SH-SY5Y (cell line): ENCODE measurements at regions not wholly inside any gene's neighbourhood (a gene's known extent, or its start where the extent isn't known, plus 50 kb on each side); places are given as distances from the start of the nearest gene placed in this dataset.

ENCODE experiments used
- GATA2 ChIP-seq: IDR thresholded peaks from 2 replicates; pipeline ENCODE4 v1.6.1; 2011; ENCODE audit warnings: mild to moderate bottlenecking, low read depth, low read length
- GATA3 ChIP-seq: IDR thresholded peaks from 2 replicates; pipeline ENCODE4 v1.6.1; 2011; ENCODE audit warnings: low read depth, mild to moderate bottlenecking, low read length, moderate library complexity

- TF ChIP-seq GATA3 (no peak), GATA2 (no peak)
Measured at GRCh38 chr21:20486303-20486702, 511.9 kb upstream of the NCAM2 start.

DNA sequence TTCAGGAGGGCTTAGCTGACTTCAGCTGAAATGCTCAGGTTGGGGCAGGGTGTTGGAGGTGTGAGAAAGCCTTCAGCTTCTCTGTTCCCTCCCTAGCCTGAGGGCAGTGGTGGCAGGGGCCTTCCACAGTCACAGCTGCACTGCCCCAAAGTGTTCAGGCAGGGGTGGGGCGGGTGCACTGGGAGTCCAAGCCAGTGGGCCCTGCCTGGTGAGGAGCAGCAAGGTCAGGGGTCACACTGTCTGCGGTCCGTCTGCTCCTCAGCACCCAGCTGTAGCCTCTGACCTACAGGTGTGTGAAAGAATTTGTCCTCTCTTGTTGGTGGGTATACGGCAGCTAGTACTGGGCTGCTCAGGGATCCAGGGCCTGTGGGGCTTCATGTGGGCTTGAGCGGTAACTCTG lies 490.4 kb upstream of the NCAM2 start:
- TF ChIP-seq GATA3 (no peak), GATA2 (no peak)

- TF ChIP-seq GATA3 (no peak), GATA2 (no peak)
Measured at GRCh38 chr21:20511216-20511880, 486.9 kb upstream of the NCAM2 start.

DNA sequence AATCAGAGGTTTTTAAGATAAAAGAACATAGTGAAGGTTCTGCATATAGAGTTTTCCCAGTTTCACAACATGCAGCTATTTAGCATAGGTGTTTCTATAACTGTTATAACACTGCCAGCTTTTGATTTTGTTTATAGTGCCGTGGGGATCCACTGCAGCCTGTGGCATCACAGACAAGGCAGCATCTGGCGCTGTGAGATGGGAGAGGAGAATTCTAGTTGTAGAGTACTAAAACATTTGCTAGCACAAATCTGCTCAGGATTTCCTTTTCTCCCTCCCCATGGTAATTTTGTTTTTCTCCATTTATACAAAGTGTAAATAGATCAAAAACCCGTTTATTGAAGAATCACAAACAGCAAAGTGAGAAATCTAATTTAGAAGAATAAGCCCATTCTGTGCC lies 482.8 kb upstream of the NCAM2 start:
- TF ChIP-seq GATA3: no peak
- TF ChIP-seq GATA2: no peak

DNA sequence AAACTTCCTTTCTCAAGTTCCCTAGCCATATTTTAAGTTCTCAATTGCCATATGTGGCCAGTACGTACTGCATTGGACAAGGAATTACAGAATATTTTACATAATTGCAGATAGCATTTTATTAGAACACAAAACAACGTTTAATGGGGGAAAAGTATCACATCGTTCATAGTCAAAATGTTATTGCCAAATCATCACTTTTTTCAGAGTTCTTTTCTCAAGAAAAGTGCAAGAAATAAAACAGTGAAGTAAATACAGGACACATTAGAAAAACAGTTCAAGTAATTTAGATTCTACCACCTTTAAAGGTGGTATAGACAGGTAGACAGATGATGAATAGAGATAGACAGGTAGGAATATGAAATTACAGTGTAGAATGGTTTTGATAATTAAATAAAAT lies 479.1 kb upstream of the NCAM2 start:
- no peak for TF ChIP-seq GATA2
- TF ChIP-seq GATA3: no peak

GRCh38 chr21:20522611-20523010 lies 475.6 kb upstream of the NCAM2 start:
- no peak for TF ChIP-seq GATA3
- no peak for TF ChIP-seq GATA2

- TF ChIP-seq GATA3: no peak
- no peak for TF ChIP-seq GATA2
Measured at GRCh38 chr21:20523191-20523590, 475.0 kb upstream of the NCAM2 start.

- 0 out of 2 replicates have a peak, but pooled peaks have one; percentile 12 for TF ChIP-seq GATA3
- TF ChIP-seq GATA2: no peak
Measured at GRCh38 chr21:20527731-20528460, 470.3 kb upstream of the NCAM2 start.

DNA sequence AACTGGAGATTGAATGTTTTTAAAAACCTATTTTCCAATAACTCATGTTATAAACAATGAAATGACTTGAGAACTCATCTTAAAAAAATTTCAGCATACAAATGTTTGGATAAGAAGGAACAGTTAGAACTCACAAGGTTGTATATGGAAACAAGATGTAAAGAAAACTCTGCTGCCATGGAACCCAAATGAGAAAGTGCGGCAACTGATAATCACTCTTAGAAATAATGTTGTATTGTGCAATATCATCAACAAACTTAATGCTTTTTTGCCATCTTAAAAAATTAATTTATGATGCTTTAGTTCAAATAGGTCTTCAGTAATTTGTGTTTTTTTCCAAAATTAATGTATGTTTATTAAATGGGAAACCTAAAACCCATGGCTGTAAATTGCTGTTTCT lies 461.1 kb upstream of the NCAM2 start:
- TF ChIP-seq GATA2: no peak
- no peak for TF ChIP-seq GATA3

GRCh38 chr21:20538039-20538658 lies 460.1 kb upstream of the NCAM2 start:
- TF ChIP-seq GATA3: no peak
- TF ChIP-seq GATA2: no peak

DNA sequence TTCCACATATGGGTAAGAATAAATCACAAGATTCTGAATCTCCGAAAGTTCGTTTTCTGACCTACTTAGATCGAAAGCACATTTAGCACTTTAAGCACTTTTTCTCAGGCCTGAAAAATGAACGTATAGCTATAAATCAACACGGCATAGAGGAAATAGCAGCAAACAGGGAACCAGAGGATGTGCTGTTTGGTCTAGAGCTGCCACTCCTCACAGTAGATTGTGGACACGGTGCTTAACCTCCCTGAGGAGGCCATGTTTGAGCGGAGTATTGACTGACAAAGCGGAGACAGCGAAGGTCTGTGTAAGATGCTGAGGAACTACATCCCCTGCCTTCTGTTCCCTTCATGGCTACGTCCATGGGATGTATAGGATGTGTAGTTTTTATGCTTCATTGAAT lies 452.8 kb upstream of the NCAM2 start:
- no peak for TF ChIP-seq GATA3

- TF ChIP-seq GATA3 (no peak), GATA2 (no peak)
Measured at GRCh38 chr21:20551939-20552338, 446.3 kb upstream of the NCAM2 start.

DNA sequence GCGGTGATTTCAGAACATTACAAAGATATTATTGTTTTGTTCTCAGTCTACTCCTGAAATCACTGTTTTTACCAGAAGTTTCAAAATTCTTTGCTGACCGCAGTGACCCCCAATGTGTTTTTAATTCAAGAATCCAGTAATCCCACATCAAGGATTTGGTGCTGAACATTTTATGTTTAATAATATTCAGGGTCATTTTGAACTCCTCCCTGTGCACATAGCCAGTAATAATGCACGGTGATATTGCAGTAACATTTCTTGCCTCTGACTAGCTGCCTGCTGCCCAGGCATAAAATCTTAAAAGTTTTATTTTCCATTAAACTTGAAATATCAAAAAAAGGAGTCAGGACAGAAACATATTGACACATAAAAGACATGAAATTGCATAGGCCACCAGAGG lies 443.4 kb upstream of the NCAM2 start:
- TF ChIP-seq GATA3 (no peak), GATA2 (no peak)

GRCh38 chr21:20570824-20571232 lies 427.4 kb upstream of the NCAM2 start:
- no peak for TF ChIP-seq GATA3
- TF ChIP-seq GATA2: no peak

DNA sequence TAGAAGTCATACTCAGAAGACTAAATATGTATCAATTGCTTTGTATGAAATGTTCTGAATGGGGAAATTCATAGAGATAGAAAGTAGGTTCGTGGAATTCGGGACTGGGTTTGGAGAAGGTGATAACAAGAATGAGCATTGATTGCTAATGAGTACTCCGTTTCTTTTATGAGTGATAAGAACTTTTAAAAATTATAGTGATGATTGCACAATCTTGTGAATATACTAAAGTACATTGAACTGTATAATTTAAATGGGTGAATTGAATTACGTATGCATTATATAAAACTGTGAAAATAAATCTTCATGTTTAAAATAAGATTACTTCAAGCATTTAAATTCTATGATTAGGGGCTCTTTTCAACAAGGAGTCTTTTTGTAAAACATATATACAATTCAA lies 425.6 kb upstream of the NCAM2 start:
- TF ChIP-seq GATA2 (no peak), GATA3 (no peak)

DNA sequence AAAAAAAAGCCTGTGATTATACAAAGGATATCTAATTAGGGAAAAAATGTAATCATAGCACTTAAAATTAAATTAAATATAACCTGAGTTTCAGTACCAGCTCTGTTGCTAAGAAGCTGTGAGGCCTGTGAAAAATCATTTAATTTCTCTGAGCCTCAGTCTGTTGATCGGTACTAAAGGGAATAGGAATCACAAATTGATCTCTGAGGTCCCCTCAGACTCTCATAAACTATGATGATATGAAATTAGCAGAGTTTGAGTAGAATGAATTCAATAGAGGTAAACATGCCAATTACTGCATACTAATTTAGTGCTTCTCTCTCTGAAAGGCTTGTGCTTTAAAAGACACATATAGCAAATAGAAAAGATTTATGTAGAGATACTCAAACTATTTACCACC lies 416.8 kb upstream of the NCAM2 start:
- TF ChIP-seq GATA3 (no peak), GATA2 (no peak)

DNA sequence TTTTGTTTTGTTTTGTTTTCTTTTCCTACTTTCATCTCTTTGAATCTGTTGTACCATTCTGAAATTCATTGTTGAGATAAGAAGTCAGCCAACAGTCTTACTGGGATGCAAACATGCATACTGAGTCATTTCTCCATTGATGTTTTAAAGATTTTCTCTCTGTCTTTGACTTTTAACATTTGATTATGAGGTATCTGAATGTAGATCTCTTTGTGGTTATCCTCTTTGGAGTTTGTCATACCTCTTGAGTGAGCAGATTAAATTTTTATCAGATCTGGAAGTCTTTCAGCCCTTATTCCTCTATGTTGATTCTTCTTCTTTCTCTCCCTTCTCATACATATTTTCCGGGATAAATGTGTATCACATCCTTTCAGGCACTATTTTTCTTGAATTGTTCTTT lies 406.9 kb upstream of the NCAM2 start:
- TF ChIP-seq GATA3 (no peak), GATA2 (no peak)
